ENCODE measurements at regions not wholly inside any gene's neighbourhood (a gene's known extent, or its start where the extent isn't known, plus 50 kb on each side); places are given as distances from the start of the nearest gene placed in this dataset.

DNA sequence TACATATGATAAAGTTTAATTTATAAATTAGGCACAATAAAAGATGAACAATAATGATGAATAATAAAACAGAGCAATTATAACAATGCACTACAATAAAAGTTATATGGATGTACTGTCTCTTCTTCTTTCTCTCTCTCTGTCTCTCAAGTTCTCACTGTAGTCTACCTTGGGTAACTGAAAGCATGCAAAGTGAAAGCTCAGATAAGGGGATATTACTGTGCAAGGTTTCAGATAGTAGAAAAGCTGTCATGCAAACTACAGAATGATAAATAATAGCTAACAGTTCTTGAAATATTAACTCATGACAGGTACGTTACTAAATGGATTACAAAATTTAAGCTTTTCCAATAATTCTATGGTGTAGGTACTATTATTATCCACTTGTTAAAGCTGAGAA, 311.9 kb upstream of the PRDM1 start:
- TF ChIP-seq, protein P1, sequence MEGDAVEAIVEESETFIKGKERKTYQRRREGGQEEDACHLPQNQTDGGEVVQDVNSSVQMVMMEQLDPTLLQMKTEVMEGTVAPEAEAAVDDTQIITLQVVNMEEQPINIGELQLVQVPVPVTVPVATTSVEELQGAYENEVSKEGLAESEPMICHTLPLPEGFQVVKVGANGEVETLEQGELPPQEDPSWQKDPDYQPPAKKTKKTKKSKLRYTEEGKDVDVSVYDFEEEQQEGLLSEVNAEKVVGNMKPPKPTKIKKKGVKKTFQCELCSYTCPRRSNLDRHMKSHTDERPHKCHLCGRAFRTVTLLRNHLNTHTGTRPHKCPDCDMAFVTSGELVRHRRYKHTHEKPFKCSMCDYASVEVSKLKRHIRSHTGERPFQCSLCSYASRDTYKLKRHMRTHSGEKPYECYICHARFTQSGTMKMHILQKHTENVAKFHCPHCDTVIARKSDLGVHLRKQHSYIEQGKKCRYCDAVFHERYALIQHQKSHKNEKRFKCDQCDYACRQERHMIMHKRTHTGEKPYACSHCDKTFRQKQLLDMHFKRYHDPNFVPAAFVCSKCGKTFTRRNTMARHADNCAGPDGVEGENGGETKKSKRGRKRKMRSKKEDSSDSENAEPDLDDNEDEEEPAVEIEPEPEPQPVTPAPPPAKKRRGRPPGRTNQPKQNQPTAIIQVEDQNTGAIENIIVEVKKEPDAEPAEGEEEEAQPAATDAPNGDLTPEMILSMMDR (IDR thresholded peaks at IDR 0.05; ENCODE audit: low read length, missing control alignments), result no peak
- no peak overlapping the region for H3K4me3 ChIP-seq (replicated peaks; ENCODE audit: low read depth, low read length)
- no peak for DNase-seq (ENCODE audit: low read depth)

- TF ChIP-seq, protein P1 (IDR thresholded peaks at IDR 0.05; ENCODE audit: low read length, missing control alignments), result no peak
- H3K4me3 ChIP-seq (replicated peaks; ENCODE audit: low read depth, low read length), result no peak overlapping the region
- no peak for DNase-seq (ENCODE audit: low read depth)
These were observed 314.7 kb upstream of the PRDM1 start for GRCh38 chr6:105771313-105771970.

DNA sequence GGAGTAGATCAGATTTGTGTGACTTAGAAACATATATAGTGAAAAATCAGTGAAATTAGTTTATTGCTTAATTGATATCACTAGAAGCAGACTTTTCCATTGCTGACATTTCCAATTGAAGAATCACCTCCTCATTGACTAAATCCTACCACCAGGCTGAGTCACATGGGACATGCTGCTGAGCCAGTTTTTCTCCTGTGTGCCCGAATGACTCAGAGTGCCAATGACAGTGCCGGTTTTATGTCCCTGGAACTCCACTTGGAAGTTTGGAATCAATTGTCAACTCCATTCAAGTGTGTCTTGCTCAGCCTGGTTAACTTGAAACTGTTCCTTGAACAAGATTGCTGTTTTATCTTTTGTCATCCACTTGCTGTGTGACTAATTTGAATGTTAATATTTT, 316.1 kb upstream of the PRDM1 start:
- no peak for DNase-seq (ENCODE audit: low read depth)
- TF ChIP-seq, protein P1 (IDR thresholded peaks at IDR 0.05; ENCODE audit: low read length, missing control alignments), result no peak
- H3K4me3 ChIP-seq (replicated peaks; ENCODE audit: low read depth, low read length), result no peak overlapping the region

GRCh38 chr6:105769197-105769596, 316.9 kb upstream of the PRDM1 start:
- no peak for DNase-seq (ENCODE audit: low read depth)
- no peak overlapping the region for H3K4me3 ChIP-seq (replicated peaks; ENCODE audit: low read depth, low read length)
- TF ChIP-seq, protein P1 (IDR thresholded peaks at IDR 0.05; ENCODE audit: low read length, missing control alignments), result no peak

DNA sequence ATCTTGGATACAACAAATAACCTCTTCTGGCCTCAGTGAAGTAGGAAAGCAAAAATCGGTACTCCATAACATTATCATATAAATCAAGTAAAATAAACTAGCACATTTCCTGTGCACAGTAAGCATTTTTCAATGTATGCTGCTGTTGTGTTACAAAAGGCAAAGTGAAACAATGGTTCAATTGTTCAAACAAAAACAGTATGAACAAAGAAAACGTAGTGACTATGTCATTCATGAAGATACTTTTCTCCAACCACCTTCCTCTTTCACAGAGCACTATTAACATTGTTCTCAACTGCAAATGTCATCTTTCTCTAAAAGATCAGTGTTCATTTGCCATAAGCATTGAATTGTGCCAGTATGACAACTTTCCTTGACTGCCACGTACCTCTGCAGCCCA, 318.6 kb upstream of the PRDM1 start:
- no peak overlapping the region for H3K4me3 ChIP-seq (replicated peaks; ENCODE audit: low read depth, low read length)
- TF ChIP-seq, protein P1 (IDR thresholded peaks at IDR 0.05; ENCODE audit: low read length, missing control alignments), result no peak
- no peak for DNase-seq (ENCODE audit: low read depth)

- no peak overlapping the region for H3K4me3 ChIP-seq (replicated peaks; ENCODE audit: low read depth, low read length)
- TF ChIP-seq, protein P1 (IDR thresholded peaks at IDR 0.05; ENCODE audit: low read length, missing control alignments), result no peak
- no peak for DNase-seq (ENCODE audit: low read depth)
These were observed 320.9 kb upstream of the PRDM1 start for GRCh38 chr6:105765239-105765638.

DNA sequence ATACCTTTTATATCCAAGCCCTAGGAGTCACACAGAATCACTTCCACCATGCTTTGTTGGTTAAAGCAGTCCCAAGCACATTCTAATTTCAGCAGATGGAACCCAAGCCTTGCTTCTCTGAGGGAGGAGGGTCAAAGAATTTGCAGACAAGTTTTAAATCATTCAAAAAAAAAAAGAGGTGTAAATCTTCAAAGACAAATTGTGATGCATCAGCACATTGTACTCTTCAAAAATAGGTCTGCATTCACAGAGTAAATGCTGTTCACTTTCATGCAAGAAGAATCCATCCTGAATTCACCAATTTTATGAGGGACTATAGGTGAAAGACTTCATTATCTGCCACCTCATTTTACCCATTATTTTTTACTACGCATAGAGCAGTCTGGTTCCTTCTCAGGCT, 321.8 kb upstream of the PRDM1 start:
- no peak overlapping the region for H3K4me3 ChIP-seq (replicated peaks; ENCODE audit: low read depth, low read length)
- TF ChIP-seq, protein P1 (IDR thresholded peaks at IDR 0.05; ENCODE audit: low read length, missing control alignments), result no peak
- no peak for DNase-seq (ENCODE audit: low read depth)

All from fibroblast of pulmonary artery (primary cell).